Tibial artery (tissue), 4 donors: ENCODE measurements at regions not wholly inside any gene's neighbourhood (a gene's known extent, or its start where the extent isn't known, plus 50 kb on each side); places are given as distances from the start of the nearest gene placed in this dataset.

ENCODE experiments used
- DNase-seq, 2 donors: peaks; one replicate each; pipeline ENCODE4 v3.0.0-alpha.2; 2019
- H3K27ac ChIP-seq, 2 donors: fragments of 200-600 bp; sonication (generic) in 1 of 2; 1 replicate in 1 of 2; 2 replicates in 1 of 2; pipeline ENCODE4 v1.5.1; 2018 to 2019; ENCODE audit warnings: mild to moderate bottlenecking in 1 of 2
- H3K27me3 ChIP-seq, 2 donors: fragments of 200-600 bp; sonication (generic) in 1 of 2; one replicate each; pipeline versions ENCODE4 v1.5.1 to v1.6.0; 2016 to 2019
- H3K36me3 ChIP-seq, 3 donors: fragments of 200-600 bp; sonication (generic) in 2 of 3; one replicate each; pipeline ENCODE4 v1.5.1; 2016 to 2019; ENCODE audit warnings: mild to moderate bottlenecking in 2 of 3
- H3K4me1 ChIP-seq, 4 donors: fragments of 200-600 bp; sonication (generic) in 2 of 4; 1 replicate in 3 of 4; 2 replicates in 1 of 4; pipeline ENCODE4 v1.5.1; 2016 to 2019
- H3K4me3 ChIP-seq, 2 donors: fragments of 200-600 bp; sonication (generic) in 1 of 2; 1 replicate in 1 of 2; 2 replicates in 1 of 2; pipeline ENCODE4 v1.5.1; 2018 to 2019; ENCODE audit warnings: mild to moderate bottlenecking in 2 of 2
- H3K9me3 ChIP-seq, 3 donors: fragments of 200-600 bp; sonication (generic) in 1 of 3; one replicate each; pipeline ENCODE4 v1.5.1; 2016 to 2019
- CTCF ChIP-seq, 2 experiments: fragments of 200-600 bp in 1 of 2; fragments of 450-650 bp in 1 of 2; IDR thresholded peaks; one replicate each; pipeline ENCODE4 v1.5.1; 2017 to 2019; ENCODE audit warnings: antibody characterized with exemption in 2 of 2, mild to moderate bottlenecking in 1 of 2, moderate library complexity in 1 of 2
- intact Hi-C: fragments of 100-400 bp; cut with DNase I; formaldehyde crosslinking; loops from one replicate; pipeline ENCODE4 v1.15.0; 2023; ENCODE audit warnings: low total_unique reads

DNA sequence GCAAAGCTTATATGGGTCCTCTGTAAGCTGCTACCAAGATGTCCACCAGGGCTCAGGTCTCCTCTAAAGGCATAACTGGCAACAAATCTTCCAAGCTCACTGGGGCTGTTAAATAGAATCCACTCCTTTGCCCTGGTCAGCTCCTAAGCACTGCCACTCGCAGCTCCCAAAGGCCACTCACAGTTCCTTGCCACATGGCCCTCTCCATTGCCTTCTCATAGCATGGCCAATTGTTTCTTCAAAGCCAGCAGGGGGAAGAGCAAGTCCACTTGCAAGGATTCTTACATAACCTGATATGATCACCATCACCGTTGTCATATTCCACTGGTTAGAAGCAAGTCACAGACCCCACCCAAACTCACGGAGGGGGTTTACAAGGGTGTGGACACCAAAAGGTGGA lies 199.5 kb downstream of the SUCLA2 start:
- peaks cover 0 to 9% (median 0%) of the 10 kb centered on the region in 3 donors for H3K9me3 ChIP-seq
- no peak overlapping the region for H3K27ac ChIP-seq
- no peaks in the 10 kb centered on the region for H3K36me3 ChIP-seq
- TF ChIP-seq CTCF (IDR thresholded peaks at IDR 0.05) = no peak
- no peaks in the 10 kb centered on the region for H3K4me1 ChIP-seq
- no peak for DNase-seq
- H3K4me3 ChIP-seq = no peak overlapping the region
- intact Hi-C loops = no loop called here
- H3K27me3 ChIP-seq = no peaks in the 10 kb centered on the region

DNA sequence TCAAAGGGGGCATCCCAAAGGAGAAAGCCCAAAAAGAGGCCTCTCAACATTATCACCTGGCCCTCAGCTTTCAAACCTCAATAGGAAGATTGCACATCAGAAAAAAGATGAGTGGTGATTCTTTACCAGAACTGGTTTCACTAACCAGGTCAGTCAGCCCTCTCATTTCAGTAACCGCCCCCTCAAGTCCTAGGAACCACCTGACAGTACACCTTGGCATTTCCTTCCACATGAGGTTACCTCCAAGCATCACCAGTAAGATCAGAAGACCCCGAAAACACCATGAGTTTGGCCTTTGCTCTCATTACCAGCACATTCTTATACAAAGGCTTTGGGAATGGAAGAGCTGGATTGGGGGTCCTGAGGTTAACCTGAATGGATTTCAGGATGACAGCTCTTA lies 200.5 kb downstream of the SUCLA2 start:
- no peak for DNase-seq
- no peaks in the 10 kb centered on the region for H3K4me1 ChIP-seq
- H3K27me3 ChIP-seq = no peaks in the 10 kb centered on the region
- H3K36me3 ChIP-seq = no peaks in the 10 kb centered on the region
- no peak overlapping the region for H3K4me3 ChIP-seq
- TF ChIP-seq CTCF (IDR thresholded peaks at IDR 0.05) = no peak
- H3K27ac ChIP-seq = no peak overlapping the region
- H3K9me3 ChIP-seq = peaks cover 0 to 9% (median 0%) of the 10 kb centered on the region in 3 donors
- intact Hi-C loops = no loop called here

DNA sequence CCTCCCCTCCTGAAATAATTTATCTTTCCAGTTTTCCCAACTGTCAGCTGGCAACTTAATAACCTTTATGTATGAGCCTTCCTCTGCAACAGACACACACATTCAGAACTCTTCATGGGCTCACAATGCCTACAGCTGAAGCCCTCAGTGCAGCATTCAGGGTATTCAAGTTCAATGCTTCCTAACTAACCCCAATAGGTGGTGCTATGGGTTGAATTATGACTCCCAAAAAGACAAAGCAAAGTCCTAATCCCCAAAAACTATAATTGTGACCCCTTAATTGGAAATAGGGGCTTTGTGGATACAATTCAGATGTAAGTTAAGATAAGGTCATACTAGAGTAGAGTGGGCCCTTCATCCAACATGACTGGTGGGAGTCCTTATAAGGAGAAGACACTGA lies 202.2 kb downstream of the SUCLA2 start:
- no peak for DNase-seq
- H3K4me3 ChIP-seq = no peak overlapping the region
- intact Hi-C loops = no loop called here
- H3K27ac ChIP-seq = no peak overlapping the region
- peaks cover 0 to 9% (median 0%) of the 10 kb centered on the region in 3 donors for H3K9me3 ChIP-seq
- no peak for TF ChIP-seq CTCF (IDR thresholded peaks at IDR 0.05)
- H3K4me1 ChIP-seq = no peaks in the 10 kb centered on the region
- no peaks in the 10 kb centered on the region for H3K27me3 ChIP-seq
- no peaks in the 10 kb centered on the region for H3K36me3 ChIP-seq

- no peak for DNase-seq
- Histone ChIP-seq H3K27me3 (no peaks in the 10 kb centered on the region), H3K9me3 (peaks cover 0 to 9% (median 0%) of the 10 kb centered on the region in 3 donors), H3K4me3 (no peak overlapping the region), H3K4me1 (no peaks in the 10 kb centered on the region), H3K27ac (no peak overlapping the region), H3K36me3 (no peaks in the 10 kb centered on the region)
- TF ChIP-seq CTCF (IDR thresholded peaks at IDR 0.05) = no peak
- intact Hi-C loops = no loop called here
These were observed 202.9 kb downstream of the SUCLA2 start for GRCh38 chr13:47798194-47798593.

- Histone ChIP-seq H3K36me3 (no peaks in the 10 kb centered on the region), H3K9me3 (peaks cover 0 to 9% (median 0%) of the 10 kb centered on the region in 3 donors), H3K27me3 (no peaks in the 10 kb centered on the region), H3K27ac (no peak overlapping the region), H3K4me3 (no peak overlapping the region), H3K4me1 (no peaks in the 10 kb centered on the region)
- no peak for TF ChIP-seq CTCF (IDR thresholded peaks at IDR 0.05)
- no peak for DNase-seq
- intact Hi-C loops = no loop called here
These were observed 204.3 kb downstream of the SUCLA2 start for GRCh38 chr13:47796816-47797215.

DNA sequence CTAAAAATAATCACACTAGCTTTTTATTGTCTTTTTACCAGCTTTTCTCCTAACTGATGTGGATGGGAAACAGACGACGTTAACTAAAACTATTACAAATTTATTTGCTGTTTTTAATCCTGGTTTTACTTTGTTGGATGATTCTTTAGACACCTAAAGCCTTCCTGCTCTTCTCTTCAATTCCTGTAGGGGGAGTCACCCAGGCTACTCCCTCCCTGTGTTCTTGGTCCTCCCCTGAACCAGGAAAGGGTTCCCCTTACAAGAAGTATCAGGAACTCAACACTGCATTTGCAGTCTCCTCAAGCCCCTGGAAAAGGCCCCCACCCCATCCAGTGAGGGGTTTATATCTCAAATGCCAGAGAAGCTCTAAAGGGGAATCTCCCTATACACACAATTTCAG lies 206.1 kb downstream of the SUCLA2 start:
- DNase-seq = no peak
- Histone ChIP-seq H3K27me3 (no peaks in the 10 kb centered on the region), H3K9me3 (peaks cover 0 to 7% (median 0%) of the 10 kb centered on the region in 3 donors), H3K4me3 (no peak overlapping the region), H3K36me3 (no peaks in the 10 kb centered on the region), H3K4me1 (no peaks in the 10 kb centered on the region), H3K27ac (no peak overlapping the region)
- intact Hi-C loops = no loop called here
- peak in 1 of 2 experiments; percentile 10 for TF ChIP-seq CTCF (IDR thresholded peaks at IDR 0.05)
